Left lung (tissue), 4 donors: ENCODE measurements at regions not wholly inside any gene's neighbourhood (a gene's known extent, or its start where the extent isn't known, plus 50 kb on each side); places are given as distances from the start of the nearest gene placed in this dataset.
"Not testable (repeated sequence)": the region's sequence is repeated elsewhere in the genome, so short reads cannot be mapped to it uniquely, and the experiment has no call there.

Experiments used
- ATAC-seq: fragments of 200-7000 bp; cut with Tn5 transposase; one replicate; pipeline ENCODE4 v1.9.1; 2020; ENCODE audit warnings: moderate library complexity
- DNase-seq, 4 donors: peaks; one replicate each; pipeline ENCODE4 v3.0.0-alpha.2; 2013 to 2020
- H3K27ac ChIP-seq, 2 donors: fragments of 200-600 bp; sonication (generic) in 1 of 2; one replicate each; pipeline versions ENCODE4 v1.5.0 to v1.8.0; 2020 to 2021
- H3K27me3 ChIP-seq, 2 donors: fragments of 200-600 bp; sonication (generic) in 1 of 2; one replicate each; pipeline versions ENCODE4 v1.5.0 to v1.8.0; 2020 to 2021
- H3K36me3 ChIP-seq, 2 donors: fragments of 200-600 bp; sonication (generic) in 1 of 2; one replicate each; pipeline versions ENCODE4 v1.5.0 to v1.8.0; 2020 to 2021
- H3K4me1 ChIP-seq, 2 donors: fragments of 200-600 bp; one replicate each; pipeline ENCODE4 v1.8.0; 2021
- H3K4me3 ChIP-seq, 2 donors: fragments of 200-600 bp; sonication (generic) in 1 of 2; one replicate each; pipeline versions ENCODE4 v1.5.0 to v1.8.0; 2020 to 2021; ENCODE audit warnings: mild to moderate bottlenecking in 1 of 2
- H3K9me3 ChIP-seq, 2 donors: fragments of 200-600 bp; sonication (generic) in 1 of 2; one replicate each; pipeline versions ENCODE4 v1.5.0 to v1.8.0; 2020 to 2021
- intact Hi-C, 2 donors: fragments of 100-400 bp; cut with DNase I; formaldehyde crosslinking; loops; one replicate each; pipeline versions ENCODE4 v1.11.2 to v1.14.2; 2022
- TF ChIP-seq, protein P1 (sequence below), 2 donors: fragments of 200-600 bp; sonication (generic) in 1 of 2; IDR thresholded peaks; one replicate each; pipeline versions ENCODE4 v1.5.0 to v1.8.0; 2021; ENCODE audit warnings: antibody characterized with exemption in 2 of 2
- donor health status: DM: no; HTN: yes; CAD: no.
- donor health status: DM: no; HTN: no; CAD: no.

DNA sequence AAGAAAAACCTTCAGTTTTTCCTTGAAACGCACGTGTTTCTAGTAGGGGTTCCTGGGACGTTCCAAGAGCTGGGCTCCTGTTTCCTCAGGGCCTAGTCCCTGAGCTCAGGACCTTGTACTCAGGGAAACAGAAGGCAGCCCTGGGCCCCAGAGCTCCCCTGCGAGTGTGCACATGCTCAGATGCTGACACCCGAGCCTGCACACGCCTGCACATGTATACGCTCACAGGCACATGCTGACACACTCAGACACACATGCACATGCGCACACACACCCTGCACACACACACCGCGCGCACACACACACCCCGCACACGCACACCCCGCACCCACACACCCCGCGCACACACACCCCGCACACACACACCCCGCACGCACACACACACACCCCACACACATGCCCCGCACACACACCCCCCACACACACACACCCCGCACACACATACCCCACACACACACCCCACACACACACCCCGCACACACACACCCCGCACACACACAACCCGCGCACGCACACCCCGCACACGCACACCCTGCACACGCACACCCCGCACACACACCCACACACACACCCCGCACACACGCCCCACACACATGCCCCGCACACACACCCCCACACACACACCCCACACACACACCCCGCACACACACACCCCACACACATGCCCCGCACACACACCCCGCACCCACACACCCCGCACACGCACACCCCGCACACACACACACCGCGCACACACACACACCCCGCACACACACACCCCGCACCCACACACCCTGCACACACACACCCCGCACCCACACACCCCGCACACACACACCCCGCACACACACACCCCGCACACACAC, 52.2 kb downstream of the CALML3 start:
- intact Hi-C loops: no loop called here
- no peak for DNase-seq
- TF ChIP-seq, protein P1, sequence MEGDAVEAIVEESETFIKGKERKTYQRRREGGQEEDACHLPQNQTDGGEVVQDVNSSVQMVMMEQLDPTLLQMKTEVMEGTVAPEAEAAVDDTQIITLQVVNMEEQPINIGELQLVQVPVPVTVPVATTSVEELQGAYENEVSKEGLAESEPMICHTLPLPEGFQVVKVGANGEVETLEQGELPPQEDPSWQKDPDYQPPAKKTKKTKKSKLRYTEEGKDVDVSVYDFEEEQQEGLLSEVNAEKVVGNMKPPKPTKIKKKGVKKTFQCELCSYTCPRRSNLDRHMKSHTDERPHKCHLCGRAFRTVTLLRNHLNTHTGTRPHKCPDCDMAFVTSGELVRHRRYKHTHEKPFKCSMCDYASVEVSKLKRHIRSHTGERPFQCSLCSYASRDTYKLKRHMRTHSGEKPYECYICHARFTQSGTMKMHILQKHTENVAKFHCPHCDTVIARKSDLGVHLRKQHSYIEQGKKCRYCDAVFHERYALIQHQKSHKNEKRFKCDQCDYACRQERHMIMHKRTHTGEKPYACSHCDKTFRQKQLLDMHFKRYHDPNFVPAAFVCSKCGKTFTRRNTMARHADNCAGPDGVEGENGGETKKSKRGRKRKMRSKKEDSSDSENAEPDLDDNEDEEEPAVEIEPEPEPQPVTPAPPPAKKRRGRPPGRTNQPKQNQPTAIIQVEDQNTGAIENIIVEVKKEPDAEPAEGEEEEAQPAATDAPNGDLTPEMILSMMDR (IDR thresholded peaks at IDR 0.05): no peak

DNA sequence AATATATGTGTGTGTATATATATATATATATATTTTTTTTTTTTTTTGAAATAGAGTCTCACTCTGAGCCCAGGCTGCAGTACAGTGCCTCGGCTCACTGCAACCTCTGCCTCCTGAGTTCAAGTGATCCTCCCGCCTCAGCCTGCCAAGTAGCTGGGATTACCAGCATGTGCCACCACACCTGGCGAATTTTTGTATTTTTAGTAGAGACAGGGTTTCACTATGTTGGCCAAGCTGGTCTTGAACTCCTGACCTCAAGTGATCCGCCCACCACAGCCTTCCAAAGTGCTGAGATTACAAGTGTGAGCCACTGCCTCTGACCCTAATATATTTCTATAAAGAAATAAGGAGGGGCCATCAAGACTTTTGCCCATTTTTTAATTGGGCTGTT, 55.3 kb downstream of the CALML3 start:
- intact Hi-C loops, DNase-seq, H3K27me3 ChIP-seq, H3K9me3 ChIP-seq, H3K27ac ChIP-seq, ATAC-seq, H3K36me3 ChIP-seq, H3K4me1 ChIP-seq, H3K4me3 ChIP-seq: not testable (repeated sequence)

More for the DNA sequence above, 52.2 kb downstream of the CALML3 start:
- H3K27ac ChIP-seq: no peak overlapping the region
- no peaks in the 10 kb centered on the region for H3K36me3 ChIP-seq
- H3K4me1 ChIP-seq: no peaks in the 10 kb centered on the region
- H3K27me3 ChIP-seq: no peaks in the 10 kb centered on the region
- no peak overlapping the region for H3K4me3 ChIP-seq
- peaks cover 0 to 8% of the 10 kb centered on the region in 2 donors for H3K9me3 ChIP-seq
- no peak for ATAC-seq

DNA sequence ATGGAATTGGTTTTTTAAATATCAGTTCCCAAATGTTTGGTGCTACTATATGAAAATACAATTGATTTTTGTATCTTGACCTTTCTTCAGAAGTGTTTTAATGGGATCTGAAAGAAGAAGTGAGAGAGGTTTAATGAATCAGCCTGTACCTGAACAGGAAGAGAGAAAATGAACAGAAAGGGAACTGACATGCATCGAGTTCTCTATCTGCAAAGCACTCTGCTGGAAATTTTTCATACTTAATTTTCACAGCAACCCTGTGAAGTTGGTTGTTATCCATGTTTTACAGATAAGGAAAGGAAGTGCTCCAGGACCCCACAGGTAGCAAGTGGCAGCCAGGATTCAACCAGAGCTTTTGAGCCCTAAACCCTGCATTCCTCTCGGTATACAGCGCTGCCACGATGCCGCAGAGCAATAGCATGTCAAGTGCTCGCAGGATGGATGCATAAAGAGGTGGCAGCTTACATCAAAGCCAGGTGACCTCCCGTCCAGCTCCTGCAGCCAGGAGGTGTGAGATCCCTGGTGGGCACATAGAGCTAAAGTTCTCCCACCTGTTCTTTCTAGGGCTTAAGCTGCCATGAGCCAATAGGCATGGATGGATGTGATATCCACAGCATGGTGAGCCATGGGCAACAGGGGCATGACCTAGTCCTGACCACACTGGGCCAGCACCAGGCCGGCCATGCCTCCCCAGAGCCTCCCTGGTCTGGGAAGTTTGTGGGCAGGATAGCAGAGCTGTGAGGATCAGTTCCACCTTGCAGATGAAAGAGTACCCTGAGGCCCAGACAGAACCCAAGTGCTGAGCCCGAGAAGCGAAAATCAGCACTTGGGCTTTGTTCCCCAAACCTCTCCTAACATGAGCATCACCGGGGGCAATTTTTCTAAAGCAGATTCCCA, 57.2 kb downstream of the CALML3 start:
- Histone ChIP-seq H3K36me3 (no peaks in the 10 kb centered on the region), H3K27ac (no peak overlapping the region), H3K27me3 (no peaks in the 10 kb centered on the region), H3K4me1 (peaks cover 0 to 7% of the 10 kb centered on the region in 2 donors), H3K4me3 (no peak overlapping the region), H3K9me3 (peaks cover 0 to 8% of the 10 kb centered on the region in 2 donors)
- no peak for ATAC-seq
- TF ChIP-seq, protein P1 (IDR thresholded peaks at IDR 0.05): no peak
- no peak for DNase-seq
- intact Hi-C loops: no loop called here

DNA sequence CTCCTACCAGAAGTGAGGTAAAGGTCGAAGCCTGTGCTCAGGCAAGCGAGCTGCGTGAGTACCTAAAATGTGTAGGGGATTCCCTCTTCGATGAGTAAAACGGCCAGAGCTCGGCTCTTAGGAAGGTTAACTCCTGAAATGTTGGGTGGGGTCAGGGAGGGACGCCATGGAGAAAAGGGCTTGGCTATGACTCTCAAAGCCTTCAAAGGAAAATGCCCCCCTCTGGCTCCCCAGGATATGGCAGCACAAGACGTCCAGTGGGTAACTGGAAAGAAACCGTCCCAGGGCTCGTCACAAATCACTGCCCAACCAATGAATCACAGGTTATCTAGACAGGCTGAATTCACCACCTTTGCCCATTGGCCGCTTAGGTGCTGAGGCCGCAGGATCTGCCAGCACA, 58.0 kb downstream of the CALML3 start:
- Histone ChIP-seq H3K4me3 (no peak overlapping the region), H3K27ac (no peak overlapping the region), H3K27me3 (no peaks in the 10 kb centered on the region), H3K9me3 (peaks cover 0 to 8% of the 10 kb centered on the region in 2 donors), H3K4me1 (peaks cover 0 to 7% of the 10 kb centered on the region in 2 donors), H3K36me3 (no peaks in the 10 kb centered on the region)
- DNase-seq: no peak
- TF ChIP-seq, protein P1 (IDR thresholded peaks at IDR 0.05): no peak
- intact Hi-C loops: no loop called here
- ATAC-seq: no peak

DNA sequence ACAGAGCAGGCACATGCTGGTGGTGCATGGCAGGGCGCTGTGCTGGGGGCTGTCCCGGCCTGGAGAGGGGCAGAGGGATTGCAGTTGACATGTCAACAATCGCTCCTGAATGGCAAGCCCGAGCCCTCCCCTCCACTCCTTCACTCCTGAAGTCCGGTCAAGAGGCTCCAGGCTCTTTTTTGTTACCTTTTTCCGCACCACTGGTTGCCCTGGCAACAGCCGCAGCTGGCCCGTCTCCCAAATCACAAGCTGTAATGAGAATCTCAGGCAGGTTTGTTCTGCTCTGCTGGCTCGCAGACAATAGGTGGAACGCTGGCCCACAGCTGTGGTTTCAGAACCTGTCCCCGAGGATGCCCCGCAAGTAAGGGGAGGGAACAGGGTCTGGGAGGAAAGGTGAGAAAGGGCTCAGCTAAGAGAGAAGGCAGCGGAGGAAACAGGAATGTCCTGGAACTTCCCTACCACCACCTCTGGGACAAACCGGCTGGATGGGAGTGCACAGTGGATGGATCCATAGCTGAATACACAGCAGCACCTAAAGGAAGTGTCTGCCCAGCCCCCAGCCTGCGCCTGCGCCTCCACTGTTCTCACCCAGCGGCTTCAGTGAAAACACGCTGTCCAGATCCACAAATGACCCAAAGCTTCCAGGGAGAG, 58.9 kb downstream of the CALML3 start:
- H3K4me3 ChIP-seq: no peak overlapping the region
- ATAC-seq (peak; percentile 72), DNase-seq (peak in 3 of 4 donors; percentile 56 to 83 (median 82))
- peaks cover 0 to 8% of the 10 kb centered on the region in 2 donors for H3K9me3 ChIP-seq
- H3K4me1 ChIP-seq: peaks cover 0 to 7% of the 10 kb centered on the region in 2 donors
- TF ChIP-seq, protein P1 (IDR thresholded peaks at IDR 0.05): no peak
- intact Hi-C loops: no loop called here
- no peaks in the 10 kb centered on the region for H3K27me3 ChIP-seq
- H3K27ac ChIP-seq: no peak overlapping the region
- H3K36me3 ChIP-seq: no peaks in the 10 kb centered on the region
